Subcutaneous abdominal adipose tissue (tissue), 5 donors: ENCODE measurements at regions not wholly inside any gene's neighbourhood (a gene's known extent, or its start where the extent isn't known, plus 50 kb on each side); places are given as distances from the start of the nearest gene placed in this dataset.

Experiments used
- H3K27ac ChIP-seq: one replicate; pipeline ENCODE4 v1.7.0; 2013; ENCODE audit warnings: low read depth, mild to moderate bottlenecking, inconsistent platforms, low read length, moderate library complexity
- H3K27me3 ChIP-seq, 5 donors: one replicate each; pipeline ENCODE4 v1.7.0; 2013; ENCODE audit warnings: low read length in 5 of 5, inconsistent platforms in 1 of 5; ENCODE audit not compliant: control insufficient read depth in 5 of 5, insufficient read depth in 4 of 5
- H3K36me3 ChIP-seq, 5 donors: one replicate each; pipeline ENCODE4 v1.7.0; 2013; ENCODE audit warnings: low read length in 5 of 5; ENCODE audit not compliant: control insufficient read depth in 5 of 5, insufficient read depth in 5 of 5
- H3K4me1 ChIP-seq, 5 donors: one replicate each; pipeline ENCODE4 v1.7.0; 2013; ENCODE audit warnings: low read length in 5 of 5, mild to moderate bottlenecking in 3 of 5, moderate library complexity in 1 of 5; ENCODE audit not compliant: control insufficient read depth in 5 of 5, insufficient read depth in 5 of 5
- H3K4me3 ChIP-seq, 5 donors: one replicate each; pipeline ENCODE4 v1.7.0; 2013; ENCODE audit warnings: low read length in 5 of 5, low read depth in 1 of 5
- H3K9ac ChIP-seq, 5 donors: one replicate each; pipeline ENCODE4 v1.7.0; 2013; ENCODE audit warnings: low read length in 5 of 5, mild to moderate bottlenecking in 4 of 5, moderate library complexity in 3 of 5
- H3K9me3 ChIP-seq, 5 donors: one replicate each; pipeline ENCODE4 v1.7.0; 2013; ENCODE audit warnings: low read length in 5 of 5; ENCODE audit not compliant: control insufficient read depth in 5 of 5
- donor health status: healthy.
- donor health status: healthy.
- donor health status: healthy.
- donor health status: healthy.
- donor health status: healthy.

DNA sequence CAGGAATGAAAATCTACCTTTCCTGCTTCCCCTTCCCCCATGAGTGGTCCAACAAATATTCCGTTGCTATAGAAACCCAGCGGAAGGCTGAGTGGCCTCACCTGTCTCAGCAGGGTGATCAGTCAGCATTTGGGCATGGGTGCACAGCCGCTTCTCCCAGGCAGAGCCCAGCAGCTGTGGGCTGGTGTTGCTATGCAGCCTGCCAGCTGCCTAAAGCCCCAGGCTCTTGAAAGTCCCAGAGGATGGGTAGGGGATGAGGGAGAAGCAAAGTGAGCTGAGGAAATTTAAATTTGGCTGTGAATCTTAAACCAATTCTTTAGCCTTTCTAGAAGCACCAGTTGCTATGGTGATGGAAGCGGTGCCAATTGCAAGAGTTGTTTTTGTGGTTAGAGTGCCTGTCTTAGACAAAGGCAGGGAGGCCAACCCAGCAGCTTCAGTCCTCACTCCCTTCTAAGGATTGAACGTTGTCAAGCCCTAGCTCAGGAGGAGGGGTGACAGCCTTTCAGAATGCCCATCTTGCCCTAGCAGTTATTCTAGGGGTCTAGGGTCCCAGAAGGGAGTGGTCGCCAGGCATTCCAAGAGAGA is 151.5 kb upstream of the PITX1 start:
- Histone ChIP-seq H3K4me3 (no peak overlapping the region), H3K4me1 (peaks cover 0 to 11% (median 3%) of the 10 kb centered on the region in 5 donors), H3K9ac (no peak overlapping the region), H3K27ac (no peak overlapping the region), H3K9me3 (no peaks in the 10 kb centered on the region), H3K36me3 (no peaks in the 10 kb centered on the region), H3K27me3 (peaks cover 0 to 4% (median 0%) of the 10 kb centered on the region in 5 donors)

DNA sequence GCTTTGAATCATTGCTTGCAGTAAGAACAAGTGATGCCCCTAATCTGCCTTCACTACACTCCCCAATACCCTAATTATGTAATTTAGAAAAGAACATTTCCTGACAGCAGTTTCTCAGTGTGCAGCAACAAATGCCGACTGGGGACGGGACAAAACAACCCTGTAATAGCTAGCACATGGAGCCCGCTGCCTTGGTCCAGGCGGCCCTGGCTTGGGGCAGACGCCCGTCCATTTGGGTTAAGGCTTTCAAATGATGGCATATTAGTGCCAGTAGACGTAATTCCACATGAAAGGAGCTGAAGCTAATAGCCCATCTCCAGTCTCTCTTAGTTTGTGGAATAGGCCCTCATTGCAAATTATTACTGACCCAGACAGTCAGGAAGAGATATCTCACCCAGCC is 150.6 kb upstream of the PITX1 start:
- peaks cover 0 to 4% (median 0%) of the 10 kb centered on the region in 5 donors for H3K27me3 ChIP-seq
- no peaks in the 10 kb centered on the region for H3K9me3 ChIP-seq
- no peaks in the 10 kb centered on the region for H3K36me3 ChIP-seq
- peaks cover 0 to 11% (median 3%) of the 10 kb centered on the region in 5 donors for H3K4me1 ChIP-seq
- no peak overlapping the region for H3K4me3 ChIP-seq
- H3K9ac ChIP-seq = no peak overlapping the region
- no peak overlapping the region for H3K27ac ChIP-seq

DNA sequence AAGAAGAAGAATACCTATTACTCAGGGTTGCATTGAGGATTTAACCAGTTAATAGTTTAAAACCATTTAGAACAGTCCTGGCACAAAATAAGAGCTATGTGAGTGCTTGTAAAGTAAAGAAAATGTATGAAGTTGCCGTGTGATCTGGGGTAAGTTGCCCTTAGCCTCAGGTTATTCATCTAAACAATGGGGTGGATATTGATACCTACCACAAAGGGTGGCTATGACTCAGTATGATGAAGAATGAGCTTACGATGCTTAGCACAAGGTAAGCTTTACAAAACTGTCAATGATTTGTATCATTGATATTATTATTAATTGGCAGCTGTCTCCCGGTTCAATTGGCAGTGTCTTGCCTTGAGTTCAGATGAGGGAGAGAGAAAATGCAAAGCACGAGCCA is 149.4 kb upstream of the PITX1 start:
- Histone ChIP-seq H3K4me1 (peaks cover 0 to 11% (median 3%) of the 10 kb centered on the region in 5 donors), H3K27ac (no peak overlapping the region), H3K27me3 (peaks cover 0 to 5% (median 0%) of the 10 kb centered on the region in 5 donors), H3K9ac (no peak overlapping the region), H3K9me3 (no peaks in the 10 kb centered on the region), H3K4me3 (no peak overlapping the region), H3K36me3 (no peaks in the 10 kb centered on the region)

- Histone ChIP-seq H3K9ac (no peak overlapping the region), H3K9me3 (no peaks in the 10 kb centered on the region), H3K4me3 (no peak overlapping the region), H3K36me3 (no peaks in the 10 kb centered on the region), H3K27ac (no peak overlapping the region), H3K27me3 (peaks cover 0 to 7% (median 4%) of the 10 kb centered on the region in 5 donors), H3K4me1 (peaks cover 0 to 11% (median 3%) of the 10 kb centered on the region in 5 donors)
Observed at GRCh38 chr5:135182675-135183074, 148.6 kb upstream of the PITX1 start.

DNA sequence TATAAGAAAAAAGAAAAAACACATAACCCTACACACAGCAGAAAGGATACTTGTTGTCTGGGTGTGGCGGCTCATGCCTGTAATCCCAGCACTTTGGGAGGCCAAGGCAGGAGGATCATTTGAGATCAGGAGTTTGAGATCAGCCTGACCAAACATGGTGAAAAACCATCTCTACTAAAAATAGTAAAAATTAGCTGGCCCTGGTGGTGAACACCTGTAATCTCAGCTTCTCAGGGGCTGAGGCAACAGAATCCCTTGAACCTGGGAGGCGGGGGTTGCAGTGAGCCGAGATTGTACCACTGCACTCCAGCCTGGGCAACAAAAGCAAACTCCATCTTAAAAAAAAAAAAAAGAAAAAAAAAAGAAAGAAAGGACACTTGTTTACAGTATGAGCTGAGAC is 147.6 kb upstream of the PITX1 start:
- no peaks in the 10 kb centered on the region for H3K9me3 ChIP-seq
- H3K27me3 ChIP-seq = peaks cover 0 to 9% (median 6%) of the 10 kb centered on the region in 5 donors
- H3K4me3 ChIP-seq = no peak overlapping the region
- H3K36me3 ChIP-seq = no peaks in the 10 kb centered on the region
- H3K27ac ChIP-seq = no peak overlapping the region
- H3K4me1 ChIP-seq = peaks cover 0 to 11% (median 3%) of the 10 kb centered on the region in 5 donors
- no peak overlapping the region for H3K9ac ChIP-seq

GRCh38 chr5:135179308-135179980 is 145.4 kb upstream of the PITX1 start:
- Histone ChIP-seq H3K9ac (no peak overlapping the region), H3K36me3 (no peaks in the 10 kb centered on the region), H3K4me1 (peaks cover 0 to 11% (median 3%) of the 10 kb centered on the region in 5 donors), H3K27ac (no peak overlapping the region), H3K4me3 (no peak overlapping the region), H3K9me3 (no peaks in the 10 kb centered on the region), H3K27me3 (peaks cover 0 to 10% (median 6%) of the 10 kb centered on the region in 5 donors)

DNA sequence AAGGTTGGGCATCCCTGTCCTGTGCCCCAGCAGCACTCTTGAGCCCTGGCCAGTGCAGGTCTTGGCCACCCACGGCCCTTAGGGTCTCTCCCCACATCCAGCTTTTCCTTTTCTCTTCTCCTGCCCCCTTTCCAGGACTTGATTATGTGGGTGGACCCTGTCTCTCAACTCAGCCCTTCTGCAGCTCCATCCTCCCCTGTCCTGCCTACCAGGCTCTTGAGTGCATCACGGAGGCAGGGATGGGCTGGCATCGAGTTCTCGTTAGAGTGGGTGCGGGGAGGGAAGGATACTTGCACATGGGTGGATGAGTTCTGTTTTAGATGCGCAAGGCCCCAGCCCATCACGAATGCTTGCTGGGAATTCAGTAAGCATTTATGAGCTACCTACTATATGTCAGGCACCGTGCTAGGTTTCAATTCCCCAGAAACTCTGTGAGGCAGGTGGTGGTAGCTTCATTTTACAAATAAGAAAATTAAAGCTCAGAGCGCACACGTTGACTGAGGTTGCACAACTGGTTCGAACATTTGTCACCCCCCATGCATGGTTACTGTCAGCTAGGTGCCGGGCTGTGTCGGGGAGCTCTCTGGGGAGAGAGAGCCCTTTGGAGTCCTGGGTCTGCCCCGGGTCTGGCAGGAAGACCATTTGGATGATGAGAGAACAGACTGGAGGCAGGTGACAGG is 144.6 kb upstream of the PITX1 start:
- Histone ChIP-seq H3K9me3 (no peaks in the 10 kb centered on the region), H3K4me3 (no peak overlapping the region), H3K27ac (no peak overlapping the region), H3K4me1 (peaks cover 0 to 3% (median 0%) of the 10 kb centered on the region in 5 donors), H3K27me3 (peaks cover 0 to 13% (median 7%) of the 10 kb centered on the region in 5 donors), H3K9ac (no peak overlapping the region), H3K36me3 (no peaks in the 10 kb centered on the region)

DNA sequence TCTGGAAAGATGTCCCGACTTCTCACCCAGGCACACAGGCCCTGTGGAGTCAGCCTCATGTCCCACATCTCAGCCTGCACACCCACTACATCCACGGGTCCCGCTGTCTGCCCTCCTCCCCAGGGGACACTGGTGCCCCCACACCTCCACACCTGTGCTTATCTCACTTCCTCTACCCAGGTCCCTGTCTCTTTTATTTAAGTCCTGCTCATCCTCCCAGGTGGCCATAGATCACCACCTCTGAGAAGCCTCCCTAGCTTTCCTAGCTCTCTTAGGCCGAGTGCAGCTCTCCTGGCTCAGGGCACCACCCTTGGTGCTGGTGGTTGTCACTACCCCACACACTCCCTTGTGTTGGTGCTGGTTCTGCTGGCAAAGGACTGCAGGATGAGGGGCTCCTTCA is 143.6 kb upstream of the PITX1 start:
- H3K4me1 ChIP-seq = no peaks in the 10 kb centered on the region
- H3K36me3 ChIP-seq = no peaks in the 10 kb centered on the region
- peaks cover 0 to 14% (median 7%) of the 10 kb centered on the region in 5 donors for H3K27me3 ChIP-seq
- H3K27ac ChIP-seq = no peak overlapping the region
- no peaks in the 10 kb centered on the region for H3K9me3 ChIP-seq
- H3K4me3 ChIP-seq = no peak overlapping the region
- H3K9ac ChIP-seq = no peak overlapping the region

GRCh38 chr5:135176991-135177390 is 143.0 kb upstream of the PITX1 start:
- no peak overlapping the region for H3K4me3 ChIP-seq
- no peaks in the 10 kb centered on the region for H3K36me3 ChIP-seq
- no peaks in the 10 kb centered on the region for H3K9me3 ChIP-seq
- peaks cover 0 to 16% (median 7%) of the 10 kb centered on the region in 5 donors for H3K27me3 ChIP-seq
- H3K27ac ChIP-seq = no peak overlapping the region
- no peak overlapping the region for H3K9ac ChIP-seq
- H3K4me1 ChIP-seq = no peaks in the 10 kb centered on the region
